T47D (cell line): ENCODE measurements at regions not wholly inside any gene's neighbourhood (a gene's known extent, or its start where the extent isn't known, plus 50 kb on each side); places are given as distances from the start of the nearest gene placed in this dataset.

Source experiments
- DNase-seq, 2 experiments: peaks; one replicate each; pipeline versions ENCODE4 v3.0.0 to v3.0.0-alpha.2; 2011 to 2012; ENCODE audit warnings: low read depth in 1 of 2, low spot score in 1 of 2
- JUND ChIP-seq: IDR thresholded peaks from 2 replicates; pipeline ENCODE4 v1.6.1; 2012; ENCODE audit warnings: low read depth
- in situ Hi-C: cut with HindIII; loops from 2 replicates; pipeline ENCODE4 v1.10.0; 2016; ENCODE audit warnings: low sequenced_read_pairs, low pct_unique_long_range_greater_than_20kb

DNA sequence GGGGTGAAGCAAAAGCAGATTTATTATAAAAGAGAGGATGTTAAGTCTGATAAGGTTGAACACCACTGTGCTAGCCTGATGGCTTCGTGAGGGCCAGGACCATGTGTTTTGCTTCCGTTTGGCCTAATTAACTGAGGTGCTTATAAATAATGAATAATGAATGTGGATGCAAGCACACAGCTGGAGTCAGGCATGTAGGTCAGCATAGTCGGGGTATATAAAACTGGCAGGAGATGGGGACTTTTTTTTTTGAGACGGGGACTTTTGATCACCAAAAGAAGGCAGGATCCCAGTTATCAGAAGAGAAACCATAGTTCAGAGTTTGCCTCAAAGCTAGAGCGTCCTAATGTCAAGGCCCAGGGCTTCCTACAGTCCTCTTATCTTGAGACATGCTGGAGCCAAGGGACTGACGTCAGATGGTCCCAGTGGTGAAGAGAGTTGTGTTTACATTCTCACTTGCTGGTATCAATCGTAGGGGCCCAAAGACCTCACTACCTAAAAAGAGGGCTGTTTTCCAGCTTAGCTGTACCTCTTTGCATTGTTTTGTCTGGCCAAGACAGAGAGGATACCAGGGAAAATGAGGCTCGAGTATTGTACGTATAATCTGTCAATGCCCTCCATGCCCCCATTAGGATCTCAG, 50.4 kb downstream of the RTL9 start:
- in situ Hi-C loops = no loop called here
- no peak for DNase-seq
- no peak for TF ChIP-seq JUND

DNA sequence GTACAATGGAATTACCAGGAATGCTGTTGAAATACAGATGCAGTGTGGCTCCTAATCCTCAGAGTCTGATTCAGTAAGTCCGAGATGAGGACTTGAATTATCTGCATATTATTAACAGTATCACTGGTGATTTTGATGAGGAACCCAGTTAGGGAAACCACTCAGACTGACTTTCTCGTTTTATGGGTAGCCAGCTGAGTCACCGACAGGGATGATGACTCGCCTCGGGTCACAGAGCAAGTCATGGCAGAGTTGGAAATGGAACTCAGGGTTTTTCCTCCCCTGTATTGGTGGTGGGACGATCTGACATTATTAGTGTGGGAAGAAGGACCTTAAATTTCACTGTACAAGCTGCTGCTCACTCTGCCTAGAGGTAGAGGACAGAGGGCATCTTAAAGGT, 51.3 kb downstream of the RTL9 start:
- TF ChIP-seq JUND = no peak
- in situ Hi-C loops = no loop called here
- DNase-seq = no peak

GRCh38 chrX:110410603-110411002, 52.0 kb downstream of the RTL9 start:
- no peak for TF ChIP-seq JUND
- DNase-seq = no peak
- in situ Hi-C loops = no loop called here

GRCh38 chrX:110412971-110413726, 54.5 kb downstream of the RTL9 start:
- TF ChIP-seq JUND = no peak
- in situ Hi-C loops = no loop called here
- DNase-seq = peak; percentile 26 to 56

DNA sequence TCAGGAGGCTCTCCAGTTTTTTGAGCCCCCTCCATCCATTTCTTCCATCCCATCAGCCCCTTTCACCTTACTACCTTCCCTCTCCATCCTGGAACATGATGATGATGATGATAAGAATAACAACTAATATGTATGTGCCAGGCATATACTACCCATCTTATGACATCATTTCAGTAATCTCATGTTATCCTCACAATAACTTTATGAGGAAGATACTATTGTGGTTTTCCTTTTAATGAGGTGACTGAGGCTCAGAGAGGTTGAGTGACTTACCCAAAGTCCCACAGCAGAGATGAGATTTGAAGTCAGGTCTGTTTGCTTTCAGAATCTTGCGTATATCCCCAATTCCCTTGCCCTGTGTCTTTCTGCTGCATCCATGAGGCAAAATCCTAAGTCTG, 55.1 kb downstream of the RTL9 start:
- no peak for DNase-seq
- in situ Hi-C loops = no loop called here
- TF ChIP-seq JUND = no peak

DNA sequence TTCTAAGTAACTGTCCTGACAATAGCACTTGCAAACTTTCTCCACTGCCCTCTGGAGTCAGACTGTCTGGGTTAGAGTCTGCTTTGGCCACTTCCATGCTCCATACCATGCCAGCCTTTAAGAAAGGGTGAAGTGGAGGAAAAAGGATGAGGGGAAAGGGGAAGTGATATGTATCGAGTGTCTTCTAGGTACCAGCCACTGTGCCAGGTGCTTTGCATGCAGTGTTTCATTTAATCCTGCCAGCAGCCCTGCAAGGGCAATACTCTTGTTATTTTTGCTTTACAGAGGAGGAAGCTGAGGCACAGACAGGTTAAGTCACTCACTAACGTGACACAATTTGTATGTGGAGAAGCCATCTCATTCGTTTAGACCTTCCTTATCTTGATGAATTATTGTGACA, 55.6 kb downstream of the RTL9 start:
- TF ChIP-seq JUND = no peak
- DNase-seq = no peak
- in situ Hi-C loops = no loop called here

- in situ Hi-C loops = no loop called here
- TF ChIP-seq JUND = no peak
- DNase-seq = no peak
Measured at GRCh38 chrX:110414679-110415439, 56.2 kb downstream of the RTL9 start.

- in situ Hi-C loops = no loop called here
- no peak for TF ChIP-seq JUND
- DNase-seq = no peak
Measured at GRCh38 chrX:110415440-110416170, 57.0 kb downstream of the RTL9 start.

- in situ Hi-C loops = no loop called here
- no peak for TF ChIP-seq JUND
- DNase-seq = no peak
Measured at GRCh38 chrX:110417128-110417527, 58.5 kb downstream of the RTL9 start.

DNA sequence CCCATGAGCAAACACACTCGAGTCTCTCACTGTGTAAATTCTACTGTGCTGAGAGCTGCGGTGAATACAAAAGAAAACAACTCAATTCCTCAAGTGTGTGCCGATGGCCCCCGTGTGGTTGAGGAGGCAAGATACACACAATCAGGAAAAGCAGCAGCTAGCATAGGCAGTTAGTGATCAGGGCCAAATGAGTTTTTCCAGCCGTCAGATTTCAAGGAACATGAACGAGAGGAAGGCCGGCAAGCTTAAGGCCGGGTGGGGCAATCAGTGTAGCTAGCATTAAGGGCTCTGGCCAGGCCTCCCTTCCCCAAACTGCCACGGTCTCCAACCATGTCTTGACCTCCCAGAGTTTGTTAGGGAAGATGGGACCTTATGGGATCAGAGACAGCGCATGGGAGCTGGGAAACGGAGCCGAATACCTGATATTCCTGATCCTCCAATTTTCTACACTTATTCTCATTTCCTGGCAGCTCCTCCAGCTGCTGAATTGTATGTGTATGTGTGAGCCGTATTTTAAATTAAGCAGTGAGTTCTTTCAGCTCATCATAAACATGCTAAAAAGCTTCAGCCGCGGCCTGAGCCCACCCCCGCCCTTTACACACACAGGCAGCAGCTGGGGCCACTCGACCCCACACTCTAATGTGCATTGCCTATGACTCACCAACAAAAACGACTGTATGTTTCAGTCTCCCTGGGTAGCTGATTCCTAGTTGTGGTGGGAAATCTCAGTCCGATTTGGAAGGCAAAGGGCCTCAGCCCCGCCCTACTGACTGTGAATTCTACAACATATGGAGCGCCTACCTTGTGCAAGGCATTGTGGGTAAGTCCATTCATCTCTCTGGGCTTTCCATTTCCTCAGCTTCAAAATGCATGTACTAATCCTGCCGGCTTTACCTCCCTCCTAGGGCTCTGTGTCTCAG, 59.9 kb downstream of the RTL9 start:
- DNase-seq = peak; percentile 2 to 40
- TF ChIP-seq JUND = no peak
- in situ Hi-C loops = no loop called here

DNA sequence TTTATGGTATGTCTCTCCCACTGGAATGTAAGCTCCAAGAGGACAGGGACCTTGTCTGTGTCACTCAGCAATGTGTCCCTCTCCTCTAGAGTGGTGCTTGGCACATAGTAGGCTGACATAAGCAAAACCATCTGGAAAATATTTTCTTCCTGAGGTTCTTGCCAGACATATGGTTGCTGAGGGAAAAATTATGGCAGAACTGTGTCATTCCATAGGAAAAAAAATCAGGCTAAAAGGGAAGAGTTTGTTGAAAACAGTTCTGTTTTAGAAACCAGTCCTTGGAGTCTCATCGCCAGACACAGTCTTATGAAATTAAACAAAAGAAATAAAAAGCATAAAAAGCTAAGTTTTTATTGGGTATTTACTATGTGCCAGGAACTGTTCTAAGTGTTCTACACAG, 60.9 kb downstream of the RTL9 start:
- TF ChIP-seq JUND = no peak
- DNase-seq = no peak

More for the DNA sequence above, 60.9 kb downstream of the RTL9 start:
- in situ Hi-C loops = no loop called here
